ENCODE measurements at regions not wholly inside any gene's neighbourhood (a gene's known extent, or its start where the extent isn't known, plus 50 kb on each side); places are given as distances from the start of the nearest gene placed in this dataset.
A peak's percentile ranks its signal among the peaks of the same experiment; 100 is the strongest.
"Not testable (repeated sequence)": the region's sequence is repeated elsewhere in the genome, so short reads cannot be mapped to it uniquely, and the experiment has no call there.

- not testable (repeated sequence) for DNase-seq
Measured at GRCh38 chr9:41016699-41017098, 111.8 kb downstream of the FOXD4L6 start.

GRCh38 chr9:40999952-41000700, 128.4 kb downstream of the FOXD4L6 start:
- DNase-seq: peak; percentile 29

GRCh38 chr9:40995490-40995889, 133.0 kb downstream of the FOXD4L6 start:
- DNase-seq: not testable (repeated sequence)

- DNase-seq: not testable (repeated sequence)
Measured at GRCh38 chr9:40993842-40994241, 134.6 kb downstream of the FOXD4L6 start.

DNA sequence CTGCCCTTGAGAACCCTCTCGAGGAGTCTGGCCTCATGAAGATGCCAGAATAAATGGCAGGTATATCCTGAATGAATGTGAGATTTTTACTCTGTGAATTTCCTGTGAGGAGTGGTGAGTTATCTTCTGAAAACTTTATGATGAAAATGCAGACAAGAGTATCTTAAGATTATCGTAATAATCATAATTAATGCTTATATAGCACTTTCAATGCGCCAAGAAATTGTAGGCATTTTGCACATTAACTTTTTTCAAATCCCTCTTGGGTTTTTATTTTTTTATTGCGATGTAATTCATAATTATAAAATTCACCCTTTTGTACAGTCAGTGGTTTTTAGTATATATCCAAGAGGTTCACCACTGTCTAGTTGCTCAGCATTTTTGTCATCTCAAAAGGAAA, 135.1 kb downstream of the FOXD4L6 start:
- not testable (repeated sequence) for DNase-seq

GRCh38 chr9:40992472-40992821, 136.0 kb downstream of the FOXD4L6 start:
- not testable (repeated sequence) for DNase-seq

DNA sequence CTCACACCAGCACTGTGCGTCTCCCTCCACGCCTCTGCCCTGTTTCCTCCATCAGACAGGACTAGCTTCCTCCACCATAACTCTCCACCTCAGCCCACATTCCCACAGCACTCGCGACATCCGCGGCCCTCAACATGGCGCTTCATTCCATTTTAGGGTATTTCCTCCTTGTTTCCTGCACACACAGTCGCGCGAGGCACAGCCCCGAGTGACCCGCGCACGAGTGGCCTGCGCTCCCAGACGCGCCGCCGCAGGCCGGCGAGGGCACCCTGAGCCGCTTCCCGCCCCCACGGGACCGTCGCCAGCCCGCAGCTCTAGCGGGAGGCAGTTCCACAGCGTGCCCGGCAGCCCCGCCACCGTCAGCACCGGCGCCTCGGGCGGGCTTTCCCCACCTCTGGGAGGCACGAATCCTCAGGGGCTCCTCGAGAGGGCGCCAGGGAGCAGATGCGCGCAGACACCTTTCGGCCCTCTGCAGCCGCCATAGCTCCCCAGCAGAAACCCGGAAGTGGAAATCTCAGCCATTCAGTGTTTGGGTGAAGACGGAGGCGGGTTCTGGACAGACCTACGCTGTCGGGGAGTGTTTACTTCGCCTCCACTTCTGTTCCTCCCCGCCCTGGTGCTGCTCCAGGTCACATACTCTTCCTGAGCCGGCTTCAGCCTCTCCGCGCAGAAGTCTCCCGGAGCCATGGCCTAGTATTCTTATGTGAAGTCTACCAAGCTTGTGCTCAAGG, 136.6 kb downstream of the FOXD4L6 start:
- peak; percentile 99 for DNase-seq

DNA sequence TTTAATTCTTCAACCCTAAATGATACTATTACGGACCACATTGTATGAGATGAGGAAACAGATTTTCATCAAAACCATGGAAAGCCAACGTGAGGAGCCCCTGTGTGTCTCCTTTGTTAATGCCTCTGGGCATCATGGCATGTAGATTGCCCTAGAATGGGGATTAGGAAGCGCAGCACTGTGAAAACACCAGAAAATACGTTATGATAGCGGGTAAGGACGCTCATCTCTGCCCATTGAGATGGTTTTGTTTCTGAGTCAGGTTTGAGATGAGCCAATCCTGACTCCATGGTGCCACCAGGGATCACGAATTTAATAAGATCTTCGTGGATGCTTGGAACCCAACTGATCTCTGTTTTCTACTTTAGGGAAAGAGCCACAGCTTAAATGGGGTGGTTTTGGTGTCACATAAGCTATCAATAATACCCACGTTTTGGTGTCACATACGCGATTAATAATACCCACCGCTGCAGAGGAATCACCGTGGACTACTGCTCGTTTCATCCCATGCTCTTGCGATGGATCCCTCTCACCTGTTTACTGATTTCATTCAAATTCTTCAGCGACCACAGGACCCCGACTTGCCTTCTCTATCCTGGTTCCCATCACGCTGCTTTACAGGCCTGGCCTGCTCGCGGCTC, 137.3 kb downstream of the FOXD4L6 start:
- not testable (repeated sequence) for DNase-seq

- not testable (repeated sequence) for DNase-seq
Measured at GRCh38 chr9:40986332-40986731, 142.1 kb downstream of the FOXD4L6 start.

DNA sequence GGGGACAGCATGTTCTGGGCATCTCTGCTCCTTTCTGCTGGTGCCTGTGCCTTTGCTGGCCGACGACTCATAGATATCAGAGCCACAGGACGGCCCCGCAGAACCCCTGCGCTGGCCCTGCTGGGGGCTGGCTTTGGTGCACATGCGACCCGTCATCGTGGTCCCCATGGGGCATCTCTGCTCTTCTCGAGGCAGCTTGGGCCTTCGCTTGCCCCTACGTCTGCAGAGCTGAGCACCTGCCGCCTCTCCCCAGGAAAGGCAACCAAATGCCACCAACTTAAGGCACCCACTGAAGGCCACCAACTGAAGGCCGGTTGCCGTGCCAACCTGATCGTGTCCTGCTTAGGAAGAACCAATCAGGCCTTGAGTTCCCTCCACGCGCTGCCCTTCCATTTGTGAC, 153.1 kb downstream of the FOXD4L6 start:
- DNase-seq: not testable (repeated sequence)

DNA sequence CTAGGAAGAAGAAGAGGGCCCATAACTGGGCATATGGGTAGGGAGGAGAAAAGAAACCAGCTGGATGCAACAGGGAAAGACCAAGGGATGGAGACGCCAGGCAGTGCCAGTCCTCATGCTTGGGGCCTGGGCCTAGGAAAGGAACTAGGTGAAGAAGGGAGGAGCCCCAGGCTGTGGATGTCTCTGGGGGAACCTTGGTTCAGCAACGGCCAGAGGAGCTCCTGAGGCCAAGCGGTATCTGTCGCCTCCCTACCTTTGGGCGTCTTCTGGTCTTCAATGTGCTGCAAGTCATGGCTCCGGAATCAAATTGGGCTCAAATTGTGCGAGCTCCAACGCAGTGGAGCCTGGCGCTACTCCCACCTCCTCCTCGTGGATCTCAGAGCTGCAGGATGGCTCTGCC, 153.6 kb downstream of the FOXD4L6 start:
- not testable (repeated sequence) for DNase-seq

DNA sequence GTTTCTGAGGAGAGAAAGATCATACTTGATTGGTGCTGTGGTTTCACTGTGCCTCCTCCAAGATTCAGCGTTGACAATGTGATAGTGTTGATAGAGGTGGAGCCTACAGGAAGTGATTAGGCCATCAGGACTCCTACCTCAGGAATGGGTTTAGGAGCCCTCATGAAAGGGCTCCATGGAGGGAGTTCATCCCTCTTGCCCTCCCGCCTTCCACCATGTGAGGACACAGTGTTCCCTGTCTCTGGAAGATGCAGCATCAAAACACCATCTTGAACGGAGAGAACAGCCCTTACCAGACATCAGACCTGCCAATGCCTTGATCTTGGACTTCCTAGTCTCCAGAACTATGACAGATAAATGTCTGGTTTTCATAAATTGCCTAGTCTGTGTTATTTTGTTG, 156.7 kb downstream of the FOXD4L6 start:
- DNase-seq: not testable (repeated sequence)

DNA sequence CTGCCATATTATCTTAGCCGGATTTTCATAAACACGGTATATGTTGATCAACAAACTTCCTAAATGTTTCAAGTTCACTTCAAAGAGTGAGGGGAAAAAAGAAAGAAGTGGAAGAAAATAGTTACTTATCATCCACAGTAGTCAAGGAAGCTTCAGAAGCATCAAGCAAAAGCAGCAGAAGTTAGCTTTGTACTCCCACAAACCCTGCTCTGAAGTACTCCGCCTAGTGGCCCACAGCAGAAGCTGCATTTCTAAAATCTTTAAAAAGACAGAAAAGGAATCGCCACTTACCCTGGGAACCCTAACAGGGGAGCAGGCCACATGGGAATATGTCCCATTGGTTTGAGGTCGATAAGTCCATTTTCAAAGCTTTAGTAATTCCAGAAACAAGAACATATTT, 158.1 kb downstream of the FOXD4L6 start:
- not testable (repeated sequence) for DNase-seq

DNA sequence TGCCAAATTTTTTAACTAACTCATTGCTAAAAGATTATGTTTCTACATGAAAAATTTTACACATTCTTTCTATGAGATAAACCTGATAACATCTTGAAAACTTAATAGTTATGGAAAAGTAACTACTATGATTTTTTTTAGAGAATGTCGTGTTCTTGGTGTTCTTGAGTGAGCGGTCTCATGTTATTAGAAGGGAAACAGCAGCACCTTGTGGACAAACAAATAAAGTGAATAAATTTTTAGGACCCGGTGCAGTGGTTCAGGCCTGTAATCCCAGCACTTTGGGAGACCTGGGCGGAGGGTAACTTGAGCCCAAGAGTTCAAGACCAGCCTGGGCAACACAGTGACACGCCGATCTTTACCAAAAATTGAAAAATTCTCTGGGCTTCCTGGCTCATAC, 166.0 kb downstream of the FOXD4L6 start:
- DNase-seq: not testable (repeated sequence)

DNA sequence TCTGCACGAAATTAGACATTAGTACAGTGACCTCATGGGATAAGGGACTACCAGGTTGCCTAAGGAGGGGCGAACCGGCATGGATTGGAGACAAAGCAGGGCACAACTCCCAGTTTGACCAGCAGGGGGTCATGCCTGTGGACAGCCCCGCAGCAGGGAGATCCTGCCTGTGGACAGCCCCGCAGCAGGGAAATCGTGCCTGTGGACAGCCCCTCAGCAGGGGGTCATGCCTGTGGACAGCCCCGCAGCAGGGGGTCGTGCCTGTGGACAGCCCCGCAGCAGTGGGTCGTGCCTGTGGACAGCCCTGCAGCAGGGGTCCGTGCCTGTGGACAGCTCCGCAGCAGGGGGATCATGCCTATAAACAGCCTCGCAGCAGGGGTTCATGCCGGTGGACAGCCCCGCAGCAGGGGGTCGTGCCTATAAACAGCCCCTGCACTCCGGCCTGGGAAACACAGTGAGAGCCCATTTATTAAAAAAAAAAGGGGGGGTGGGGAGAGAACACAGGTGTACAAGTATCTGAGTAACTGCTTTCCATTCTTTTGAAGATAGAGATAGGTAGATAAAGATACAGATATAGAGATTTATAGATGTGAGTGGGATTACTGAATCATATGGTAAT, 176.5 kb downstream of the FOXD4L6 start:
- DNase-seq: not testable (repeated sequence)

GRCh38 chr9:40946228-40946627, 182.3 kb downstream of the FOXD4L6 start:
- DNase-seq: not testable (repeated sequence)

DNA sequence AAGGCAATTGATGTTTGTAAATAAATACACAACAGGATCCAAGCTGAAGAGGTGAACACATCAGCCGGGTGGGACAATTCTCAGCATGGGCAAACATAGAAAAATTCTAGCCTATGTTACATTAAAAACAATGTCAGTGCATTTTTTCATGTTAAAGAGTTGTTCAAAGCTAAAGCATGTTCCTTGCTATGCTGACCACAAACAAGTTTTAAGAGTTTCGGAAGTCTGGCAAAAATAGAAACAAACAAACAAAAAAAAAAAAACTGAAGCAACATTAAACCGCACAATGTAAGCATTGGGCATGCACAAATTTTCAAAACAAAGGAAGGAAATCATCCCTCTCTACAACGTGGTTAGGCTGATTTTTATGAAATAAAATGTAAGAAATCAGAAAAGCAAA, 185.8 kb downstream of the FOXD4L6 start:
- DNase-seq: not testable (repeated sequence)

GRCh38 chr9:40939888-40940209, 188.6 kb downstream of the FOXD4L6 start:
- not testable (repeated sequence) for DNase-seq

DNA sequence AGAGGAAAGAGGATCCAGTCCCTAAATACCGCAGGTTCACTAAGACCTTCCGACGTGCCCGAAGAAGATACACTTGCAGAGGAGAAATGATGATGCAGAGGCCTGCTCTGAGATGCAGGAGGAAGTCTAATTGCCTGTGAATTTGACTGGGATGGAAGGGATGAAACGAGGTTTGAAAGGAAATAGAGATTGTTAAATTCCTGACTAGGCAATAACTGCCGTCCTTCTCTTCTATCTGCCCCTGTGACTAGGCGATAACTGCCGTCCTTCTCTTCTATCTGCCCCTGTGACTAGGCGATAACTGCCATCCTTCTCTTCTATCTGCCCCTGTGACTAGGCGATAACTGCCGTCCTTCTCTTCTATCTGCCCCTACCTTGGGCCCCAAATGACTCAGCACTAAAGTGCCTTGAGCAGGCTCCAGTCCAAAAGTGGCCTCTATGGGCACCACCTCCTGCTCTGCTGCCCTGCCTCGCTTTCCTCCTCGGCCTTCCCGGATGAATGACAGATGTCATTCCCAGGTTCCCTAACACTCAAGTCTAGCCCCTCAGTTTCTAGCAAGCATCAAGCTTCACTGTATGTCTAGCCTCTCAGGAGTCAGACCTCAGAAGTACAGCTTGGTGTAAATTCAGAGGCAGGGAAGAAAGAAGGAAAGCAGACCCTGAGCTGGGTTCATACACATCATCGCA, 189.1 kb downstream of the FOXD4L6 start:
- not testable (repeated sequence) for DNase-seq

- DNase-seq: no peak
Measured at GRCh38 chr9:40935336-40935735, 193.1 kb downstream of the FOXD4L6 start.

DNA sequence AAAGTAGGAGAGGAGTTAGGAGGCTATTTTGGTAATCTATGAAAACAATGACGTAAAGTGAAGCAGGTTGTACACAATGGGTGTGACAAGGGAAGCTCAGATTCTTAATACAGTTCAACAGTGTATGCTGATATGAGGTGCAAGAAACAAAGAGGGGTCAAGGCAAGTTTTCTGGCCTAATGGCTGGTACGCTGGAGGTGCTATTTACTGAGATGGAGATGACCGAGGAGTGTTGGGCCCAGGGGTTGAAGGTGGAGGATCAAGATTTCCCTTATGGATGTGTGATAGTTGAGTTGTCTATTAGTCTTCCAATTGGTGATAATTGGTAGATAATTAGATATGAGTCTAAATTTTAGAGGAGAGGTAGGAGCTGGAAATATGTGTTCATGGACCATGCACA, 194.0 kb downstream of the FOXD4L6 start:
- DNase-seq: not testable (repeated sequence)

DNA sequence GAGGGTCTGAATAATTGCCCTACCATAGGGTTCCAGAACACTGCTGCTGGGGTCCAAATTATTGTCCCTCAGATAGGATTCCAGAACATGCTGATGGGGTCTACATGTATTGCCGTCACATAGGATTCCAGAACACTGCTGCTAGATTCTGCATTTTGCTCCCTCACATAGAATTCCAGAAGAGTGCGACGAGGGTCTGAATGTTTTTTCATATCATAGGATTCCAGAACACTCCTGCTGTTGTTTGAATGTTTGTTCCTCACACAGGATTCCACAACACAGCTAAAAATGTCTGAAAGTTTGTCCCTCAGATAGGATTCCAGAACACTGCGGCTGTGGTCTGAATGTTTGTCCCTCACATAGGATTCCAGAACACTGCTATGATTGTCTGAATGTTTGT, 198.1 kb downstream of the FOXD4L6 start:
- DNase-seq: not testable (repeated sequence)

DNA sequence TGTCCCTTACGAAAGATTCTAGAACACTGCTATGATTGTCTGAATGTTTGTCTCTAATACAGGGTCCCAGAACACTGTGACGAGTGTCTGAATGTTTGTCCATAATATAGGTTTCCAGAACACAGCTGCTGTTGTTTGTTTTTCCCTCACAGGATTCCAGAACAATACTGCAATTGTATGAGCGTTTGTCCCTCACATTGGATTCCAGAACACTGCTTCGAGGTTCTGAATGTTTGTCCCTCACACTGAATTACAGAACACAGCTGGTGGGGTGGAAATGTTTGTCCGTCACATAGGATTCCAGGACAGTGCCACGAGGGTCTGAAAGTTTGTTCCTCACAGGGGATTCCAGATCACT, 199.0 kb downstream of the FOXD4L6 start:
- not testable (repeated sequence) for DNase-seq

All from hematopoietic multipotent progenitor cell treated with erythropoietin and hydrocortisone succinate and interleukin-3 and kit ligand, for 8 days (in vitro differentiated cells).